Adipocyte (in vitro differentiated cells): ENCODE measurements at regions not wholly inside any gene's neighbourhood (a gene's known extent, or its start where the extent isn't known, plus 50 kb on each side); places are given as distances from the start of the nearest gene placed in this dataset.

Source experiments
- DNase-seq: peaks from one replicate; pipeline ENCODE4 v3.0.0-alpha.2; 2015; ENCODE audit warnings: low read depth
- H3K27me3 ChIP-seq: replicated peaks from 2 replicates; pipeline ENCODE4 v1.7.0; 2013; ENCODE audit warnings: mild to moderate bottlenecking, low read length, moderate library complexity; ENCODE audit not compliant: control insufficient read depth, insufficient read depth
- H3K36me3 ChIP-seq: 2 replicates; pipeline ENCODE4 v1.7.0; 2013; ENCODE audit warnings: low read length, mild to moderate bottlenecking, moderate library complexity; ENCODE audit not compliant: control insufficient read depth, insufficient read depth, severe bottlenecking
- H3K4me1 ChIP-seq: 2 replicates; pipeline ENCODE4 v1.7.0; 2013; ENCODE audit warnings: mild to moderate bottlenecking, low read length, moderate library complexity; ENCODE audit not compliant: control insufficient read depth, insufficient read depth
- H3K4me3 ChIP-seq: 2 replicates; pipeline ENCODE4 v1.7.0; 2013; ENCODE audit warnings: mild to moderate bottlenecking, low read length, moderate library complexity
- H3K9ac ChIP-seq: 2 replicates; pipeline ENCODE4 v1.7.0; 2013; ENCODE audit warnings: mild to moderate bottlenecking, low read length, moderate library complexity
- H3K9me3 ChIP-seq: 2 replicates; pipeline ENCODE4 v1.7.0; 2013; ENCODE audit warnings: mild to moderate bottlenecking, low read length, moderate library complexity; ENCODE audit not compliant: control insufficient read depth

DNA sequence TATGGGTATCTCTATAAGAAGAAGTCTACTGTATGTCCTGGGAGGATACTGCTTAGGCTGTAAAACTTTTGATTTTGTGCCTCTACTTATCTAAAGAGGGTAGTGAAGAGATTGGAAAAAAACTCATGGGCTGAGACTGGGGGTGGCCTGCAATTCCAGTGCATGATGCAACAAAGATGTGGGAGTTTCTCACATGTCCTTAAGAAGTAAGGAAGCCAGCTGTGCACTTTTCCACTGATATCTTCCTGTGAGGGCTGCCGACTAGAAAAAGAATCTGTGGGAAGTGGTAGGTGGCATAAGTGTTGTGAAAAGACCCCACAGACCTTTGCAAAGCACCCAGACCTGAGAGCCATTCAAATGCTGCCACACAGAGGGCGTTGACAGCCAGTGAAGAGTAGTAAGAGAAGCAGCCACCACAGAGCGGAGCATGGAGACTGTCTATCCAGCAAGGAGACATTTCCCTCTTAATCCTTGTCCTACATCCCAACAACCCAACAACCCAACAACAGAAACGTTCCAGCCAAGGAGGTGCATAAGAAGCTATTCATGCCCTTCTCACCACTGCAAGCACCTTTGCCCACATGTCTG, 65.1 kb downstream of the PFDN4 start:
- Histone ChIP-seq H3K9ac (no peak overlapping the region), H3K9me3 (no peaks in the 10 kb centered on the region), H3K4me3 (no peak overlapping the region), H3K36me3 (no peaks in the 10 kb centered on the region), H3K4me1 (no peaks in the 10 kb centered on the region), H3K27me3 (no peaks in the 10 kb centered on the region)
- DNase-seq: no peak

DNA sequence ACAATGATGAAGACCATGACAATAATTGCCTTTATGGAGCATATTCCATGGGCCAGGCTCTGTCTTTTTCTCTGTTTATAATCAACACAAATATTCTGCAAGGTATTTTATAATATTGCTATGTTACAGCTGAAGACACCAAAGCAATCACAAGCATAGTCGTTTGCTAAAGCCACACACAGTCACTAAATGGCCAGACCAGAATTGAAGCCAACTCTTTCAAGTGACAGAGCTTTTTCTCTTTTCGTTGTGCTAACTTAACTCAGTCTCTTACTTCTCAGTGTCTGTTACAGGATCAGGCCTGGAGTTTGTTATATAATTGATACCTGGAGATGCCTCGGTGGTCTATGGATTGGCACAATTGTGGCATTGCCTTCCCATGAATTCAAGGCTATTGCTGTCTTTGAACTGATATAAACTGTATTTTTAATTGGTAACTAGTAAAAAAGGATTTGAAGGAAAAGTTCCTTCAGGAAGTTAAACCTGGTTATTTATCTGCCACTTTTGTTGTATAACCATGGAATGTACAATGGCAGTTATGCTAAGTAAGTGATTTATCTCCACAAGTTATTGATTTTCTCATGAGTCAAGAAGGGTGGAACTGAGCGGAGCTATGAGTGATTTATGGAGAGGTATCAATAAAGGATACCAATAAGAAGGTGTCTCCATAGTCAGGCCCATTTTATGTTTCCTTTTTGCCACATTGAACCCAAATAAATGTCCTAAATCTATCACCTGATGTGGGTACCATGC, 67.6 kb downstream of the PFDN4 start:
- H3K4me1 ChIP-seq: no peaks in the 10 kb centered on the region
- H3K9me3 ChIP-seq: no peaks in the 10 kb centered on the region
- H3K27me3 ChIP-seq: no peaks in the 10 kb centered on the region
- H3K4me3 ChIP-seq: no peak overlapping the region
- no peak for DNase-seq
- no peak overlapping the region for H3K9ac ChIP-seq
- no peaks in the 10 kb centered on the region for H3K36me3 ChIP-seq

- Histone ChIP-seq H3K9ac (no peak overlapping the region), H3K4me3 (no peak overlapping the region), H3K9me3 (no peaks in the 10 kb centered on the region), H3K4me1 (no peaks in the 10 kb centered on the region), H3K36me3 (no peaks in the 10 kb centered on the region), H3K27me3 (no peaks in the 10 kb centered on the region)
- DNase-seq: no peak
Measured at GRCh38 chr20:54276577-54277169, 68.8 kb downstream of the PFDN4 start.

- Histone ChIP-seq H3K9me3 (no peaks in the 10 kb centered on the region), H3K27me3 (no peaks in the 10 kb centered on the region), H3K4me1 (no peaks in the 10 kb centered on the region), H3K9ac (no peak overlapping the region), H3K36me3 (no peaks in the 10 kb centered on the region), H3K4me3 (no peak overlapping the region)
- DNase-seq: no peak
Measured at GRCh38 chr20:54278262-54278661, 70.4 kb downstream of the PFDN4 start.

- no peak for DNase-seq
- H3K9me3 ChIP-seq: no peaks in the 10 kb centered on the region
- H3K36me3 ChIP-seq: no peaks in the 10 kb centered on the region
- H3K27me3 ChIP-seq: no peaks in the 10 kb centered on the region
- no peaks in the 10 kb centered on the region for H3K4me1 ChIP-seq
- H3K4me3 ChIP-seq: no peak overlapping the region
- H3K9ac ChIP-seq: no peak overlapping the region
Measured at GRCh38 chr20:54282625-54283024, 74.7 kb downstream of the PFDN4 start.

GRCh38 chr20:54283253-54283652, 75.4 kb downstream of the PFDN4 start:
- H3K36me3 ChIP-seq: no peaks in the 10 kb centered on the region
- H3K9ac ChIP-seq: no peak overlapping the region
- no peaks in the 10 kb centered on the region for H3K9me3 ChIP-seq
- no peak overlapping the region for H3K4me3 ChIP-seq
- DNase-seq: no peak
- H3K4me1 ChIP-seq: no peaks in the 10 kb centered on the region
- no peaks in the 10 kb centered on the region for H3K27me3 ChIP-seq

DNA sequence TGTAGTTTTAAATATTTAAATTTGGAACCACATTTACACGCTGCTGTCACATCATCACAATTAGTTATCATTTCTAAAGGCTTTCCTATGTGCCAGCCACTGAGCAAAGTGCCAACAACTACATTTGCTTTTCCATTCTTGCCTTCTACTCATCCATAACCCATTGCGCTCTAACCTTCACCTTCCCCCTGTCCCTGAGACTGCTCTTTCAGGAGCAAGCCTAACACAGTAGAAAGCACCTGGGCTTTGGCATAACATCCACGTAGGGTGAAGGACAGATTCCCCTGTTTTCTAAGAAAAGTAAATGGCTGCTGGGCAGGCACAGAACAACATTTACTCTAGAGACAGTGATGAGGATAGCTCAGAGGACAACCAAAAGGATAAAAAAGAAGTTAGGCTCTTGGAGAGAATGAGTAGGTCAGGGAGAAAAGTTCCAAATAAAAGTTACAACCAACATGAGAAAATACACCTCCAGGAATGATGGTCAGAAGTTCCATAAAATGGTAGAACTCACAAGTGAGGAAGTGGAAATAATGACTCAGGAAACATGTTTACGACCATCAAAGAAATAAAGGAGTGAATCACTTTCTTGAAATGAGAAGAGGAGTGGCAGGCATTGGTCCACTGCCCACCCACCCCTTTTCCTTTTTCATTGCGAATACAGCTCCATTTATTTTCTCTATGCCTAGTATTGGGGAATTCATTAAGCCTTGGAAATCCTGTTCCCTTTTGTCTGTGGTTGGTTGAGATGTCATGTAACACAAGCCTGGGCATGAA, 77.2 kb downstream of the PFDN4 start:
- Histone ChIP-seq H3K9ac (no peak overlapping the region), H3K9me3 (no peaks in the 10 kb centered on the region), H3K4me3 (no peak overlapping the region), H3K36me3 (no peaks in the 10 kb centered on the region), H3K4me1 (no peaks in the 10 kb centered on the region), H3K27me3 (no peaks in the 10 kb centered on the region)
- DNase-seq: no peak

DNA sequence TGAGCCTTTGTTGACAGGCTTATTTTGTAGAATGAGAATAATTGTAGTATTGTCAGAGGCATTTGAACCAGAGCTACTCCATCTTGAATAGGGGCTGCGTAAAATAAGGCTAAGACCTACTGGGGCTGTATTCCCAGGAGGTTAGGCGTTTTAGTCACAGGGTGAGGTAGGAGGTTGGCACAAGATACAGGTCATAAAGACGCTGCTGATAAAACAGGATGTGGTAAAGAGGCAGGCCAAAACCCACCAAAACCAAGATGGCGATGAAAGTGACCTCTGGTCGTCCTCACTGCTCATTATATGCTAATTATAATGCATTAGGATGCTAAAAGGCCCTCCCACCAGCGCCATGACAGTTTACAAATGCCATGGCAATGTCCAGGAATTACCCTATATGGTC, 82.7 kb downstream of the PFDN4 start:
- Histone ChIP-seq H3K27me3 (no peaks in the 10 kb centered on the region), H3K4me1 (no peaks in the 10 kb centered on the region), H3K9me3 (no peaks in the 10 kb centered on the region), H3K4me3 (no peak overlapping the region), H3K36me3 (no peaks in the 10 kb centered on the region), H3K9ac (no peak overlapping the region)
- DNase-seq: no peak

GRCh38 chr20:54291339-54292010, 83.6 kb downstream of the PFDN4 start:
- no peak for DNase-seq
- H3K9ac ChIP-seq: no peak overlapping the region
- H3K4me3 ChIP-seq: no peak overlapping the region
- no peaks in the 10 kb centered on the region for H3K27me3 ChIP-seq
- no peaks in the 10 kb centered on the region for H3K9me3 ChIP-seq
- no peaks in the 10 kb centered on the region for H3K36me3 ChIP-seq
- no peaks in the 10 kb centered on the region for H3K4me1 ChIP-seq

- Histone ChIP-seq H3K4me3 (no peak overlapping the region), H3K9me3 (no peaks in the 10 kb centered on the region), H3K4me1 (no peaks in the 10 kb centered on the region), H3K9ac (no peak overlapping the region), H3K36me3 (no peaks in the 10 kb centered on the region), H3K27me3 (no peaks in the 10 kb centered on the region)
- no peak for DNase-seq
Measured at GRCh38 chr20:54292185-54292584, 84.3 kb downstream of the PFDN4 start.

GRCh38 chr20:54293526-54293925, 85.6 kb downstream of the PFDN4 start:
- no peak overlapping the region for H3K4me3 ChIP-seq
- H3K9ac ChIP-seq: no peak overlapping the region
- no peaks in the 10 kb centered on the region for H3K36me3 ChIP-seq
- no peaks in the 10 kb centered on the region for H3K4me1 ChIP-seq
- H3K27me3 ChIP-seq: no peaks in the 10 kb centered on the region
- no peaks in the 10 kb centered on the region for H3K9me3 ChIP-seq
- peak; percentile 12 for DNase-seq
